Esophagus muscularis mucosa (tissue), 4 donors: ENCODE measurements at regions not wholly inside any gene's neighbourhood (a gene's known extent, or its start where the extent isn't known, plus 50 kb on each side); places are given as distances from the start of the nearest gene placed in this dataset.

Experiments used
- DNase-seq: peaks from one replicate; pipeline ENCODE4 v3.0.0-alpha.2; 2017; ENCODE audit errors: extremely low spot score
- H3K27ac ChIP-seq, 4 donors: fragments of 200-600 bp; sonication (generic); replicated peaks in 1 of 4; 1 replicate in 3 of 4; 2 replicates in 1 of 4; pipeline ENCODE4 v1.5.1; 2016 to 2019; ENCODE audit warnings: mild to moderate bottlenecking in 1 of 4
- H3K27me3 ChIP-seq, 4 donors: fragments of 200-600 bp; sonication (generic); one replicate each; pipeline versions ENCODE4 v1.5.1 to v1.6.0; 2016 to 2019
- H3K36me3 ChIP-seq, 4 donors: fragments of 200-600 bp; sonication (generic); one replicate each; pipeline ENCODE4 v1.5.1; 2016 to 2019
- H3K4me1 ChIP-seq, 4 donors: fragments of 200-600 bp; sonication (generic); one replicate each; pipeline ENCODE4 v1.5.1; 2016 to 2019
- H3K4me3 ChIP-seq, 4 donors: fragments of 200-600 bp; sonication (generic); 1 replicate in 2 of 4; 2 replicates in 2 of 4; pipeline ENCODE4 v1.5.1; 2016 to 2019; ENCODE audit warnings: mild to moderate bottlenecking in 4 of 4, moderate library complexity in 1 of 4
- H3K9me3 ChIP-seq, 4 donors: fragments of 200-600 bp; sonication (generic); 1 replicate in 3 of 4; 2 replicates in 1 of 4; pipeline ENCODE4 v1.5.1; 2016 to 2019
- EP300 ChIP-seq: sonication (generic); formaldehyde crosslinking; IDR thresholded peaks from one replicate; pipeline ENCODE4 v1.6.1; 2017; ENCODE audit warnings: antibody characterized with exemption
- POLR2A ChIP-seq: fragments of 450-650 bp; IDR thresholded peaks from one replicate; pipeline ENCODE4 v1.6.1; 2017; ENCODE audit warnings: antibody characterized with exemption, moderate library complexity, mild to moderate bottlenecking, low read depth
- POLR2AphosphoS5 ChIP-seq, 2 donors: sonication (generic); formaldehyde crosslinking; IDR thresholded peaks; one replicate each; pipeline ENCODE4 v1.6.1; 2017; ENCODE audit warnings: antibody characterized with exemption in 2 of 2
- WGBS: methylation state at CpG from one replicate; pipeline ENCODE4 v1.1.5; 2018; 5-methylcytosine and 5-hydroxymethylcytosine counted together
- intact Hi-C: fragments of 100-400 bp; cut with DNase I; formaldehyde crosslinking; loops from one replicate; pipeline ENCODE4 v1.15.1; 2023
- TF ChIP-seq, protein P1 (sequence below), 3 experiments: fragments of 200-600 bp in 2 of 3; fragments of 450-650 bp in 1 of 3; sonication (generic) in 2 of 3; IDR thresholded peaks; one replicate each; pipeline ENCODE4 v1.5.1; 2017 to 2019; ENCODE audit warnings: antibody characterized with exemption in 3 of 3, mild to moderate bottlenecking in 2 of 3, moderate library complexity in 1 of 3

DNA sequence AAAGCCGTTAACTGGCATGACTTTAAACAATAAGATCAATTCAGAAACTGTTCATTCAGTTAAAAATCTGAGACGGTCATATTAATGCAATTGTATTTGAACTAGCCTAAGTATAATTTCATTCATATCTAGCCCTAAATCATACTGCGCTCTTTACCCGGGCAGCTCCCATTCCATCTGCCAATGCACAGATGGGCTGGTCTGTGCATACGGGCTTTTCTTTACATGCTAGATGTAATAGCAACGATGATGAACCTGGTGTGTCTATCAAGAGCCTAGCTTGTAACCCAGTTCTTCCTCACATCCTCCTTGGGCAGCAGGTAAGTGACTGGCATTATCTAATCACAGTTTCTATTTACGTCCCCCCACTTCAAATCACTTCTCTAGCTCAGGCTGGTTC is 631.5 kb upstream of the KLHL29 start:
- Histone ChIP-seq H3K27ac (no peak overlapping the region), H3K4me1 (no peaks in the 10 kb centered on the region), H3K27me3 (no peaks in the 10 kb centered on the region), H3K4me3 (no peak overlapping the region), H3K9me3 (no peaks in the 10 kb centered on the region), H3K36me3 (no peaks in the 10 kb centered on the region)
- intact Hi-C loops, result no loop called here
- 81% methylated on average over 7 of the region's 7 CpGs for WGBS
- DNase-seq, result no peak
- TF ChIP-seq, protein P1, sequence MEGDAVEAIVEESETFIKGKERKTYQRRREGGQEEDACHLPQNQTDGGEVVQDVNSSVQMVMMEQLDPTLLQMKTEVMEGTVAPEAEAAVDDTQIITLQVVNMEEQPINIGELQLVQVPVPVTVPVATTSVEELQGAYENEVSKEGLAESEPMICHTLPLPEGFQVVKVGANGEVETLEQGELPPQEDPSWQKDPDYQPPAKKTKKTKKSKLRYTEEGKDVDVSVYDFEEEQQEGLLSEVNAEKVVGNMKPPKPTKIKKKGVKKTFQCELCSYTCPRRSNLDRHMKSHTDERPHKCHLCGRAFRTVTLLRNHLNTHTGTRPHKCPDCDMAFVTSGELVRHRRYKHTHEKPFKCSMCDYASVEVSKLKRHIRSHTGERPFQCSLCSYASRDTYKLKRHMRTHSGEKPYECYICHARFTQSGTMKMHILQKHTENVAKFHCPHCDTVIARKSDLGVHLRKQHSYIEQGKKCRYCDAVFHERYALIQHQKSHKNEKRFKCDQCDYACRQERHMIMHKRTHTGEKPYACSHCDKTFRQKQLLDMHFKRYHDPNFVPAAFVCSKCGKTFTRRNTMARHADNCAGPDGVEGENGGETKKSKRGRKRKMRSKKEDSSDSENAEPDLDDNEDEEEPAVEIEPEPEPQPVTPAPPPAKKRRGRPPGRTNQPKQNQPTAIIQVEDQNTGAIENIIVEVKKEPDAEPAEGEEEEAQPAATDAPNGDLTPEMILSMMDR (IDR thresholded peaks at IDR 0.05), result no peak
- TF ChIP-seq POLR2AphosphoS5 (IDR thresholded peaks at IDR 0.05) (no peak), EP300 (no peak), POLR2A (no peak)

DNA sequence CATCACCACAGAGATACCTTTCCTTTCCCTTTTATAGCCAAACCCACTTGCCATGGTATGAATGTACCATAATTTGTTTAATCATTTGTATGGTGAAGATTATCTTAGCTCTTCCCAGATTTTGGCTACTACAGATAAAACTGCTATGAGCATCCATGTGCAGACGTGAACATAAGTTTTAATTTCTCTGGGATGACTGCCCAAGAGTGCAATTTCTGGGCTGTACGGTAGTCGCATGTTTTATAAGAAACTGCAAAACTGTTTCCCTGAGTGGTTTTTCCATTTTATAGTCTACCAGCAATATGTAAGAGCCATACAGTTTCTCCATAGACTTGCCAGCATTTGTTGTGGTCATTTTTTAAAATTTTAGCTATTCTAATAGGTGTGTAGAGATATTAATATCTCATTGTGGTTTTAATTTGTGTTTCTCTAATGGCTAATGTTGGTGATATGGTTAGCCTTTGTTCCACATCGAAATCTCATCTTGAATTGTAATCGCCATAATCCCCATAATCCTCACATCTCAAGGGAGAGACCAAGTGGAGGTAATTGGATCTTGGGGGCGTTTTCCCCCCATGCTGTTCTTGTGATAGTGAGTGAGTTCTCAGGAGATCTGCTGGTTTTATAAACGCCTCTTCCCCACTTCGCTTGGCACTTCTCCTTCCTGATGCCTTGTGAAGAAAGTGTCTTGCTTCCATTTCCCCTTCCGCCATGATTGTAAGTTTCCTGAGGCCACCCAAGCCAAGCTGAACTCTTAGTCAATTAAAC is 628.5 kb upstream of the KLHL29 start:
- Histone ChIP-seq H3K36me3 (no peaks in the 10 kb centered on the region), H3K27ac (no peak overlapping the region), H3K27me3 (no peaks in the 10 kb centered on the region), H3K9me3 (no peaks in the 10 kb centered on the region), H3K4me1 (no peaks in the 10 kb centered on the region), H3K4me3 (no peak overlapping the region)
- WGBS, result 89% methylated on average over 9 of the region's 9 CpGs
- intact Hi-C loops, result no loop called here
- TF ChIP-seq EP300 (no peak), POLR2A (no peak), POLR2AphosphoS5 (IDR thresholded peaks at IDR 0.05) (no peak)
- TF ChIP-seq, protein P1 (IDR thresholded peaks at IDR 0.05), result no peak
- no peak for DNase-seq

DNA sequence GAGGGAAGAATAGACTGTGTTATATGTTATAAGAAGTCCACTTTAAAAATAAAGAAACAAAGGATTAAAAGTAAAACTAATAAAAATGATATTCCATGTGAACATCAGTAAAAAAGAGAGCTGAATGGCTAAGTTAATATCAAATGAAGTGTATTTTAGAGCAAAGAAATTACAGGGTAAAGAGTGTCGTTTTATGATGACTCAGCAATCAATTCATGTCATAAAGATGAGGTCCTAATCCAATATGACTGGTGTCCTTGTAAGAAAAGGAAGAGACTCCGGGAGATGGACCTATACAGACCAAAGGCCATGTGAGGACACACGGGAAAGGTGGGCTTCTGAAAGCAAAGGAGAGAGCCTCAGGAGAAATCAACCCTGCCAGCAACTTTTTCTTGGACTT is 615.5 kb upstream of the KLHL29 start:
- no peak overlapping the region for H3K4me3 ChIP-seq
- DNase-seq, result no peak
- no peaks in the 10 kb centered on the region for H3K36me3 ChIP-seq
- intact Hi-C loops, result no loop called here
- TF ChIP-seq POLR2A (no peak), POLR2AphosphoS5 (IDR thresholded peaks at IDR 0.05) (no peak), EP300 (no peak)
- TF ChIP-seq, protein P1 (IDR thresholded peaks at IDR 0.05), result no peak
- no peaks in the 10 kb centered on the region for H3K9me3 ChIP-seq
- H3K27me3 ChIP-seq, result no peaks in the 10 kb centered on the region
- H3K27ac ChIP-seq, result no peak overlapping the region
- H3K4me1 ChIP-seq, result no peaks in the 10 kb centered on the region
- WGBS, result 65% methylated on average over 3 of the region's 3 CpGs

DNA sequence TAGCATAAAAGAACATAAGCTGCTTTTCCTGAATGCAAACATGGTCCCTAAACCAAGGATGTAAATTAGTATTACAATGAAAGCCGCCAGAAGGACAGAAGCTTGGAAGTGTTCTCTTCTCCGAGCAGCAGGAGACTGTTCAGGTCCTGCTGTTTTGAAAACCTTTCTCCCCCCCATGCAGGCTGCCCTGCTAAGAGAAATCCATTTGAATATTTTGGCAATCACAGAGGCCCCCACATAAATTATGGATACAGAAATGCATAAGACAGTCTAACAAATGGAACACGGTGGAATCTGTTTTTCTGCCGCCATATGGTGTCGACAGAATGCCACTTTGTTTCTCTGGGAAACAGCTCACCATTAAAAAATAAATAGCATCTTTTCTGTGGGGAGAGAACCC is 600.4 kb upstream of the KLHL29 start:
- Histone ChIP-seq H3K4me3 (no peak overlapping the region), H3K4me1 (no peaks in the 10 kb centered on the region), H3K36me3 (no peaks in the 10 kb centered on the region), H3K27ac (no peak overlapping the region), H3K9me3 (no peaks in the 10 kb centered on the region), H3K27me3 (no peaks in the 10 kb centered on the region)
- 70% methylated on average over 5 of the region's 5 CpGs for WGBS
- intact Hi-C loops, result no loop called here
- TF ChIP-seq EP300 (no peak), POLR2A (no peak), POLR2AphosphoS5 (IDR thresholded peaks at IDR 0.05) (no peak)
- TF ChIP-seq, protein P1 (IDR thresholded peaks at IDR 0.05), result no peak
- DNase-seq, result no peak

DNA sequence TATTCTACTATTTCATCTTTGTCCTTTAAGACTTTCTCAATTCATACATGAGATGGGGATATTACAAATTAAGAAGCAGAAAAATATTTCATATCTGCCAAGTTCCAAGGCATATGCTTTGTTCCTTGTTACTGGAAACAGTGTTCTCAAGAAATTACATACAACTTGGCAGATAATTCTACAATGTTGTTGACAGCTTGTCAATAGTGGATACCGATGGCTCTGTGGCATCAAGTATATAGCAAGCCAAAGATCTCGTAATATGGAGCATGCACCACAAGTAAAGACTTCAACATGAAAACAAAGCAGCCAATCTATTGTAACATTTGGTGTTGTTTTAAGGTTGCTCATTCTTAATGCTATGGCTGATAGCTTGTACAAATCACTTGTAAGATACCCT is 598.2 kb upstream of the KLHL29 start:
- intact Hi-C loops, result no loop called here
- Histone ChIP-seq H3K4me3 (no peak overlapping the region), H3K36me3 (no peaks in the 10 kb centered on the region), H3K27me3 (no peaks in the 10 kb centered on the region), H3K27ac (no peak overlapping the region), H3K4me1 (no peaks in the 10 kb centered on the region), H3K9me3 (no peaks in the 10 kb centered on the region)
- WGBS, result 85% methylated on average over 2 of the region's 2 CpGs
- TF ChIP-seq, protein P1 (IDR thresholded peaks at IDR 0.05), result no peak
- TF ChIP-seq EP300 (no peak), POLR2A (no peak), POLR2AphosphoS5 (IDR thresholded peaks at IDR 0.05) (no peak)
- DNase-seq, result no peak
